KG1 (cell line): ENCODE measurements at regions not wholly inside any gene's neighbourhood (a gene's known extent, or its start where the extent isn't known, plus 50 kb on each side); places are given as distances from the start of the nearest gene placed in this dataset.

ENCODE experiments used
- DNase-seq: peaks from one replicate; lab custom pipeline; 2025; lab: John Stamatoyannopoulos, UW

GRCh38 chr7:67843001-67843565 is 846.5 kb downstream of the TYW1 start:
- DNase-seq: no peak

- no peak for DNase-seq
These were observed 847.0 kb downstream of the TYW1 start for GRCh38 chr7:67843615-67844014.

- no peak for DNase-seq
These were observed 850.6 kb downstream of the TYW1 start for GRCh38 chr7:67847092-67847787.

GRCh38 chr7:67854221-67855178 is 857.9 kb downstream of the TYW1 start:
- no peak for DNase-seq

- no peak for DNase-seq
These were observed 858.7 kb downstream of the TYW1 start for GRCh38 chr7:67855322-67855721.

GRCh38 chr7:67856046-67856445 is 859.4 kb downstream of the TYW1 start:
- no peak for DNase-seq

- DNase-seq: no peak
These were observed 861.1 kb downstream of the TYW1 start for GRCh38 chr7:67857698-67858097.

GRCh38 chr7:67858931-67859330 is 862.3 kb downstream of the TYW1 start:
- DNase-seq: no peak

GRCh38 chr7:67863911-67864310 is 867.3 kb downstream of the TYW1 start:
- no peak for DNase-seq

GRCh38 chr7:67866054-67866453 is 869.4 kb downstream of the TYW1 start:
- DNase-seq: no peak

GRCh38 chr7:67866812-67867211 is 870.2 kb downstream of the TYW1 start:
- no peak for DNase-seq

- no peak for DNase-seq
These were observed 873.8 kb downstream of the TYW1 start for GRCh38 chr7:67870396-67870795.

- no peak for DNase-seq
These were observed 878.9 kb downstream of the TYW1 start for GRCh38 chr7:67875558-67875957.

- DNase-seq: no peak
These were observed 882.2 kb downstream of the TYW1 start for GRCh38 chr7:67878808-67879207.

GRCh38 chr7:67882843-67883242 is 886.2 kb downstream of the TYW1 start:
- DNase-seq: no peak

GRCh38 chr7:67890316-67890715 is 893.7 kb downstream of the TYW1 start:
- DNase-seq: no peak

- DNase-seq: no peak
These were observed 898.1 kb downstream of the TYW1 start for GRCh38 chr7:67894746-67895145.

- no peak for DNase-seq
These were observed 900.1 kb downstream of the TYW1 start for GRCh38 chr7:67896721-67897120.

- DNase-seq: no peak
These were observed 903.8 kb downstream of the TYW1 start for GRCh38 chr7:67900456-67900855.

- DNase-seq: no peak
These were observed 905.3 kb downstream of the TYW1 start for GRCh38 chr7:67901808-67902480.

GRCh38 chr7:67907792-67908191 is 911.2 kb downstream of the TYW1 start:
- no peak for DNase-seq

GRCh38 chr7:67912437-67912836 is 915.8 kb downstream of the TYW1 start:
- no peak for DNase-seq
